Gastrocnemius medialis (tissue), 4 donors: ENCODE measurements at regions not wholly inside any gene's neighbourhood (a gene's known extent, or its start where the extent isn't known, plus 50 kb on each side); places are given as distances from the start of the nearest gene placed in this dataset.

Source experiments
- ATAC-seq, 2 donors: fragments of 150-250 bp; one replicate each; pipeline ENCODE4 v1.9.1; 2016
- DNase-seq, 2 donors: peaks; one replicate each; pipeline ENCODE4 v3.0.0-alpha.2; 2019
- H3K27ac ChIP-seq, 4 donors: fragments of 200-600 bp; sonication (generic); 1 replicate in 1 of 4; 2 replicates in 3 of 4; pipeline ENCODE4 v1.5.1; 2016 to 2018; ENCODE audit warnings: mild to moderate bottlenecking in 2 of 4, moderate library complexity in 1 of 4
- H3K27me3 ChIP-seq, 3 donors: fragments of 200-600 bp; sonication (generic) in 2 of 3; 1 replicate in 1 of 3; 2 replicates in 2 of 3; pipeline versions ENCODE4 v1.5.1 to v1.6.0; 2016 to 2019; ENCODE audit warnings: mild to moderate bottlenecking in 1 of 3, moderate library complexity in 1 of 3
- H3K36me3 ChIP-seq, 2 donors: fragments of 200-600 bp; sonication (generic) in 1 of 2; one replicate each; pipeline ENCODE4 v1.5.1; 2017 to 2018
- H3K4me1 ChIP-seq, 2 donors: fragments of 200-600 bp; sonication (generic) in 1 of 2; one replicate each; pipeline ENCODE4 v1.5.1; 2016 to 2017; ENCODE audit warnings: mild to moderate bottlenecking in 2 of 2
- H3K4me3 ChIP-seq, 4 donors: fragments of 200-600 bp; sonication (generic) in 3 of 4; 1 replicate in 1 of 4; 2 replicates in 3 of 4; pipeline ENCODE4 v1.5.1; 2016 to 2019; ENCODE audit warnings: mild to moderate bottlenecking in 2 of 4
- H3K9me3 ChIP-seq, 3 donors: fragments of 200-600 bp; sonication (generic) in 2 of 3; 1 replicate in 1 of 3; 2 replicates in 2 of 3; pipeline ENCODE4 v1.5.1; 2016 to 2019
- POLR2A ChIP-seq, 2 donors: fragments of 450-650 bp; IDR thresholded peaks; one replicate each; pipeline ENCODE4 v1.6.1; 2017; ENCODE audit warnings: antibody characterized with exemption in 2 of 2, mild to moderate bottlenecking in 2 of 2, moderate library complexity in 2 of 2
- in situ Hi-C, 4 donors: fragments of 200-750 bp; cut with MboI; loops; one replicate each; pipeline versions ENCODE4 v1.15.0 to v1.8.0; 2017; ENCODE audit warnings: low sequenced_read_pairs in 4 of 4
- intact Hi-C: fragments of 100-400 bp; cut with DNase I; formaldehyde crosslinking; loops from one replicate; pipeline ENCODE4 v1.15.1; 2023; ENCODE audit warnings: low total_unique reads
- TF ChIP-seq, protein P1 (sequence below), 5 experiments: fragments of 450-650 bp in 3 of 5; fragments of 200-600 bp in 2 of 5; sonication (generic) in 2 of 5; IDR thresholded peaks in 4 of 5; conservative IDR thresholded peaks in 1 of 5; 1 replicate in 4 of 5; 2 replicates in 1 of 5; pipeline ENCODE4 v1.5.1; 2016 to 2019; ENCODE audit warnings: antibody characterized with exemption in 5 of 5, mild to moderate bottlenecking in 3 of 5, moderate library complexity in 3 of 5

DNA sequence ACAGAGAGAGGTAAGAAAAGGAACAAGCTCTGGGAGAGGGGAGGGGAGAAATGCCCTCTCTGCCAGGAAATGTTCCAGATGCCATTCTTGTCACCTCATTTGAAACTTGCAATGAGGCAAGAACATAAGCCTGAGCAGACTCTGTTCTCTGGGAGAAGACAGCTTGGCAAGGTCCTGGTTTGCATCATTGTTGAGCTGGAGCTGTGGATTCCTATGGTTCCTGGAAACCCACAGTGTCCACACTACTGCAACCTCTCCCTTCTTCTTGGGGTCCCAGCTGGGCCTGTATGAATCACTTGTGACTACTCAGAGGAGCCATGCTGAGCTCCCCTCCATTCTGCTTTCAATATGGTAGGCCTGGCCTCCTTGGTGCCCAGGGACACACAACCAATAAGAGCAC lies 60.8 kb upstream of the HECTD2 start:
- Histone ChIP-seq H3K27me3 (no peaks in the 10 kb centered on the region), H3K9me3 (no peaks in the 10 kb centered on the region), H3K36me3 (no peaks in the 10 kb centered on the region), H3K27ac (peak overlapping the region; percentile 68 to 83 (median 70)), H3K4me3 (no peak overlapping the region), H3K4me1 (peaks cover 23 to 32% of the 10 kb centered on the region in 2 donors)
- TF ChIP-seq, protein P1, sequence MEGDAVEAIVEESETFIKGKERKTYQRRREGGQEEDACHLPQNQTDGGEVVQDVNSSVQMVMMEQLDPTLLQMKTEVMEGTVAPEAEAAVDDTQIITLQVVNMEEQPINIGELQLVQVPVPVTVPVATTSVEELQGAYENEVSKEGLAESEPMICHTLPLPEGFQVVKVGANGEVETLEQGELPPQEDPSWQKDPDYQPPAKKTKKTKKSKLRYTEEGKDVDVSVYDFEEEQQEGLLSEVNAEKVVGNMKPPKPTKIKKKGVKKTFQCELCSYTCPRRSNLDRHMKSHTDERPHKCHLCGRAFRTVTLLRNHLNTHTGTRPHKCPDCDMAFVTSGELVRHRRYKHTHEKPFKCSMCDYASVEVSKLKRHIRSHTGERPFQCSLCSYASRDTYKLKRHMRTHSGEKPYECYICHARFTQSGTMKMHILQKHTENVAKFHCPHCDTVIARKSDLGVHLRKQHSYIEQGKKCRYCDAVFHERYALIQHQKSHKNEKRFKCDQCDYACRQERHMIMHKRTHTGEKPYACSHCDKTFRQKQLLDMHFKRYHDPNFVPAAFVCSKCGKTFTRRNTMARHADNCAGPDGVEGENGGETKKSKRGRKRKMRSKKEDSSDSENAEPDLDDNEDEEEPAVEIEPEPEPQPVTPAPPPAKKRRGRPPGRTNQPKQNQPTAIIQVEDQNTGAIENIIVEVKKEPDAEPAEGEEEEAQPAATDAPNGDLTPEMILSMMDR (IDR thresholded peaks at IDR 0.05 in 4 of 5, conservative IDR thresholded peaks at IDR 0.05 in 1 of 5), result no peak
- TF ChIP-seq POLR2A (IDR thresholded peaks at IDR 0.05), result no peak
- DNase-seq (peak; percentile 76 to 89), ATAC-seq (peak; percentile 96)
- in situ Hi-C loops, result no loop called here
- intact Hi-C loops, result loop anchor here (5.0 kb wide), 1 partner anchor 283 kb away; the partner anchor contains the start of gene PPP1R3C

DNA sequence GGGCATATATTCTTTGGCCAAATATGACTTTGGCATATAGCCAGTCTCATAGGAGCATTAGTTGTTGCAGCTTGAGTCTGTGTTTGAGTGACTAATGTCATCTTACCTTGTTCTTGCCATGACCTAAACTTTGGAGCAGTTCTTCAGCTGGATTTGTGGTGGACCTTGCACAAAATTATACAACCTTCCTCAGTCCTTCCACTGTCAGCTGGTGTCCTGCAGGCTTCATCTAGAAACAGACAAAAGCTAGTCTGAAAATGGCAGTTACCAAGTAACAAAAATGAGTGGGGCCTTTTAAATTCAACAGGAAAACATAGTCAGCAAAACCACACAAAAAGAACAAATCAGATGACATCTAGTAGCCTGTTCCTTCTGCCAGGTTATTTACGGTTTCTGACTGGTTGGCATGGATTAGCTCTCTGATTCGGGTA lies 59.5 kb upstream of the HECTD2 start:
- no peak for DNase-seq
- Histone ChIP-seq H3K4me1 (peaks cover 23 to 32% of the 10 kb centered on the region in 2 donors), H3K36me3 (no peaks in the 10 kb centered on the region), H3K27ac (peak overlapping the region in 3 of 4 donors; percentile 24 to 70 (median 68)), H3K4me3 (no peak overlapping the region), H3K27me3 (no peaks in the 10 kb centered on the region), H3K9me3 (no peaks in the 10 kb centered on the region)
- intact Hi-C loops (no loop called here), in situ Hi-C loops (no loop called here)
- TF ChIP-seq POLR2A (IDR thresholded peaks at IDR 0.05), result no peak
- TF ChIP-seq, protein P1 (IDR thresholded peaks at IDR 0.05 in 4 of 5, conservative IDR thresholded peaks at IDR 0.05 in 1 of 5), result no peak
- peak; percentile 12 to 43 for ATAC-seq

DNA sequence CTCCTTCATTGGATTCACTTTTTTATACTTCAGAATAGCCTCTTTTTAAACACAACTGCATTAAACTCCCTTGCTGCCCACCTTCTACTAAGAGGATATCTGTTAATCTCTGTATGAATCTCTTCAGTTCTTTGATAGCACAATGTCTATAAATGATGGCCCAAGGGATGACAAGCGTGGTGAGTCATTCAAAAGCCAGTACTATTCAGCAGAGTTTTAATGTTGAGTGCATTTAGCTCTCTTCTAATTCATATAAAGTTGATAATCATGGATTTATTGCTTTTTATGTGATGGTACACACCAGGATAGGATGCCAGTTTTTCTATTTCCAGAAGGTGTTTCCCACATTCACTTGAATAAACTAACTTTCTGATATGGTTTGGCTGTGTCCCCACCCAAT lies 57.4 kb upstream of the HECTD2 start:
- Histone ChIP-seq H3K27ac (no peak overlapping the region), H3K27me3 (no peaks in the 10 kb centered on the region), H3K4me1 (peaks cover 28 to 32% of the 10 kb centered on the region in 2 donors), H3K9me3 (no peaks in the 10 kb centered on the region), H3K4me3 (no peak overlapping the region), H3K36me3 (no peaks in the 10 kb centered on the region)
- intact Hi-C loops (no loop called here), in situ Hi-C loops (no loop called here)
- ATAC-seq (no peak), DNase-seq (no peak)
- TF ChIP-seq, protein P1 (IDR thresholded peaks at IDR 0.05 in 4 of 5, conservative IDR thresholded peaks at IDR 0.05 in 1 of 5), result no peak
- TF ChIP-seq POLR2A (IDR thresholded peaks at IDR 0.05), result no peak

DNA sequence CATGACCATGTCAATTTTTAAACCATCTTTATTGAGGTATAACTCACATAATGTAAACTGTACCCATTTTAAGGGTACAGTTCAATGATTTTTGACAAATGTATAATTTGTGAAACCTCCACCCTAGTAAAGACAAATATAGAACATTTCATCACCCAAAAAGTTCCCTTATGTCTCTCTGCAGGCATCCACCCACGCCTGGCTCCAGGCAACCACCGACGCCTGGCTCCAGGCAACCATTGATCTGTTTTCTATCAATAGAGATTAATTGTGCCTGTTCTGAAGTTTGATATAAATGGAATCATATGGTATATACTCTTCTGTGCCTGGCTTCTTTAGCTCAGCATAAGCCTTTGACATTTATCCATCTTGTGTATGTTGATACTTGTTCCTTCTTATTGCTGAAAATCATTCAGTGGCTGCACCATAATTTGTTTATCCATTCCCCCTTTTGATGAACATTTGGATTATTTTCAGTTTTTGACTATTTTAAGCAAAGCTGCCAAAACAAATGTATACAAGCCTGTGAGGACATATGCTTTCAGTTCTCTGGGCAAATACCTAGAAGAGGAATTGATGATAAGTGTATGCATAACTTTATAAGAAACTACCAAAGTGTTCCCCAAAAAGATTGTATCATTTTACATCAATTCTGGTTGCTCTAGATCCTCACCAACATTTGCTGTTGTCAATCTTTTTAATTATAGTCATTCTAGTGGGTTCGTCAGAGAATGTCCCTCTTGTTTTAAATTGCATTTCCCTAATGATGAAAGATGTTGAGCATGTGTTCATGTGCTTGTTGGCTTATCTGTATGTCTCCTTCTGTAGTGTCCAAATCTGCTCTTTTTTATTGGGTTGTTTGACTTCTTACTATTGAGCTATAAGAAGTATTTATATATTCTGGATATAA lies 55.7 kb upstream of the HECTD2 start:
- in situ Hi-C loops (no loop called here), intact Hi-C loops (no loop called here)
- DNase-seq, result no peak
- H3K27ac ChIP-seq, result no peak overlapping the region
- peaks cover 19 to 28% of the 10 kb centered on the region in 2 donors for H3K4me1 ChIP-seq
- no peaks in the 10 kb centered on the region for H3K9me3 ChIP-seq
- no peak overlapping the region for H3K4me3 ChIP-seq
- TF ChIP-seq, protein P1 (IDR thresholded peaks at IDR 0.05 in 4 of 5, conservative IDR thresholded peaks at IDR 0.05 in 1 of 5), result no peak
- no peak for TF ChIP-seq POLR2A (IDR thresholded peaks at IDR 0.05)
- no peaks in the 10 kb centered on the region for H3K36me3 ChIP-seq
- ATAC-seq, result no peak
- no peaks in the 10 kb centered on the region for H3K27me3 ChIP-seq
